ENCODE measurements at regions not wholly inside any gene's neighbourhood (a gene's known extent, or its start where the extent isn't known, plus 50 kb on each side); places are given as distances from the start of the nearest gene placed in this dataset.
"Not testable (repeated sequence)": the region's sequence is repeated elsewhere in the genome, so short reads cannot be mapped to it uniquely, and the experiment has no call there.

DNA sequence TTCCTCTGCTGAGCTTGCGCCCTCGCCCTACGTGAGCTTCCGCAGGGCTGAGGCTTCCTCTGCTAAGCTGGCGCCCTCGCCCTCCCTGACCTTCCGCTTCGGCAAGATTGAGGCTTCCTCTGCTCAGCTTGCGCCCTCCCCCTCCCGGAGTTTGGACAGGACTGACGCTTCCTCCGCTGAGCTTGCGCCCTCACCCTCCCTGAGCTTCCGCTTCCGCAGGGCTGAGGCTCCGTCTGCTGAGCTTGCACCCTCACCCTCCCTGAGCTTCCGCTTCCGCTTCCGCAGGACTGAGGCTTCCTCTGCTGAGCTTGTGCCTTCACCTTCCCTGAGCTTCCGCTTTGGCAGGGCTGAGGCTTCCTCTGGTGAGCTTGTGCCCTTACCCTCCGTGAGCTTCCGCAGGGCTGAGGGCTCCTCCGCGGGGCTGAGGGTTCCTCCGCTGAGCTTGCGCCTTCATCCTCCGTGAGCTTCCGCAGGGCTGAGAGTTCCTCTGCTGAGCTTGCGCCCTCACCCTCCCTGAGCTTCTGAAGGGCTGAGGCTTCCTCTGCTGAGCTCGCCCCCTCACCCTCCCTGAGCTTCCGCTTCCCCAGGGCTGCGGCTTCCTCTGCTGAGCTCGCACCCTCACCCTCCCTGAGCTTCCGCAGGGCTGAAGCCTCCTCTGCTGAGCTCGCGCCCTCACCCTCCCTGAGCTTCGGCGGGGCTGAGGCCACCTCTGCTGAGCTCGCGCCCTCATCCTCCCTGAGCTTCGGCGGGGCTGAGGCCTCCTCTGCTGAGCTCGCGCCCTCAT lies 753.6 kb upstream of the TPTE start:
- no peak for TF ChIP-seq CTCF (IDR thresholded peaks at IDR 0.05; ENCODE audit: control extremely low read depth, extremely low read depth, low read depth, missing control alignments)
- CTCF ChIA-PET = interaction anchor here (0.8 kb wide), 1 partner anchor 30 kb away, joined by 3 read pairs; no protein-coding TSS in a partner anchor
- POLR2A ChIA-PET = no interaction called here
- no peak for DNase-seq (ENCODE audit: extremely low spot score)

GRCh38 chr21:9768376-9769130 lies 752.8 kb upstream of the TPTE start:
- CTCF ChIA-PET; DNase-seq (ENCODE audit: extremely low spot score); POLR2A ChIA-PET: not testable (repeated sequence)

DNA sequence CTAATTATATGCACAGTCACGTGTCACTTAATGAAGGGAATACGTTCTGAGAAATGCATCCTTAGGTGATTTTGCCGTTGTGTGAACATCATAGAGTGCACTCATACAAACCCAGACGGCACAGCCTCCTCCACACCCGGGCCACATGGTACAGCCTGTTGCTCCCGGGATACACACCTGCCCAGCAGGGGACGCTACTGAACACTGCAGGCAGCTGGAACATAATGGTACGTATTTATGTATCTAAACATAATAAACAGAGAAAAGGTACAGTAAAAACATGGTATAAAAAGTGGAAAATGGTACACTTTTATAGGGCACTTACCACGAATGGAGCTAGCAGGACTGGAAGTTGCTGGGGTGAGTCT lies 752.3 kb upstream of the TPTE start:
- CTCF ChIA-PET; DNase-seq (ENCODE audit: extremely low spot score); POLR2A ChIA-PET: not testable (repeated sequence)

DNA sequence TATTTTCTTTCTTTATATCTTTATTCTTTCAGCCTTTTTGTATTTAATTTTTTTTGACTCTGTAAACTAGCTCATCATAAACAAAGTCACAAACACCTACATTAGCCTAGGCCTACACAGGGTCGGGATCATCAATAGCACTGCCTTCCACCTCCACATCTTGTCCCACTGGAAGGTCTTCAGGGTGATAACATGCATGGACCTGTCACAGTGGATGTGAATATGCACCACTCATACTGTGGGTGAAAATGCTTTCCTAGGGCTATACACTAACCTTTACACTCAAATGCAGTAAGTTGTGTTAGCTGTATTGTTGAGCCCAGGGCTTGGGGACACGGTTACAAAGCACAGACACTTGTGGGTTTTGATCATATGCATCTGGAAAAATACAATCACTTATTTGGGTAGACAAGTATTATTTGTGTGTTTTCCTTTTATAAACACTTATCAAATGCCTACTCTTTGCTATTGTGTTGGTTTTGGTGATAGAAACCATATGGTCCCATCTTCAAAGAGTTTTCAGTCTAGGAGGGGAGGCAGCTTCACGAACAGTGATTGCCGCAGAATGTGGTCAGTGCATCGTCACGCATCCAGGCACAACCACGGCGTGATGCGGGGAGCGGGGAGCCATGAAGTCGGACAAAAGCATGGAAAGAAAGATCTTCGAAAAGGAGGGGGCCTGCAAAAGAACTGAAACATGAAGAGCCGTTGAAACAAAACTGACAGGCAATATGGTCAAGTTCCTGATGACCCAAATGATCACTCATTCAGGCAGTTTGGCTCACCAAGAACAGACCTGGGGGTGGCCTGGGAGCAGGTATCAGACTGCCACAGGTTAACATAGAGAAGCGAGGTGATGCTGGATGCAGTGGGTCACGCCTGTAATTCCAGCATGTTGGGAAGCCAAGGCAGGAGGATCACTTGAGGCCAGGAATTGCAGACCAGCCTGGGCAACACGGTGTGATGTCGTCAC lies 751.4 kb upstream of the TPTE start:
- CTCF ChIA-PET; DNase-seq (ENCODE audit: extremely low spot score): not testable (repeated sequence)

GRCh38 chr21:9771466-9772347 lies 749.7 kb upstream of the TPTE start:
- DNase-seq (ENCODE audit: extremely low spot score); POLR2A ChIA-PET: not testable (repeated sequence)
- CTCF ChIA-PET = interaction anchor here (1.4 kb wide), 1 partner anchor 13 kb away, joined by 3 read pairs; no protein-coding TSS in a partner anchor

More for the DNA sequence above, 751.4 kb upstream of the TPTE start:
- POLR2A ChIA-PET = not testable (repeated sequence)

DNA sequence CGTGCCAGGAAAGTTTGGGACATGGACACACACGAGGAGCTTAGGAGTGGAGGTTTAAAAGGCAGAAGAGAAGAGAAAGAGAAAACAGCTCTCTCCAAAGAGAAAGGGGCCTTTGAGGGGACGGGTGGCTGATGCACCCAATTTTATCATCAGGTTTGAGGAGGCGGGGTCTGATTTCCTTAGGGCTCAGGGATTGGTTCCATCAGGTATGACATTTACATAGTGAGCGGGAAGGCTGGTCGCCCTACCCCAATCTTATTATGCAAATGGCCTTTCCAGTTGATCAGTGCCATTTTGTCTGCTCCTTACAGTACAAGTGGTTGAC lies 749.1 kb upstream of the TPTE start:
- POLR2A ChIA-PET = no interaction called here
- DNase-seq (ENCODE audit: extremely low spot score) = no peak
- TF ChIP-seq CTCF (IDR thresholded peaks at IDR 0.05; ENCODE audit: control extremely low read depth, extremely low read depth, low read depth, missing control alignments) = no peak
- CTCF ChIA-PET = no interaction called here

DNA sequence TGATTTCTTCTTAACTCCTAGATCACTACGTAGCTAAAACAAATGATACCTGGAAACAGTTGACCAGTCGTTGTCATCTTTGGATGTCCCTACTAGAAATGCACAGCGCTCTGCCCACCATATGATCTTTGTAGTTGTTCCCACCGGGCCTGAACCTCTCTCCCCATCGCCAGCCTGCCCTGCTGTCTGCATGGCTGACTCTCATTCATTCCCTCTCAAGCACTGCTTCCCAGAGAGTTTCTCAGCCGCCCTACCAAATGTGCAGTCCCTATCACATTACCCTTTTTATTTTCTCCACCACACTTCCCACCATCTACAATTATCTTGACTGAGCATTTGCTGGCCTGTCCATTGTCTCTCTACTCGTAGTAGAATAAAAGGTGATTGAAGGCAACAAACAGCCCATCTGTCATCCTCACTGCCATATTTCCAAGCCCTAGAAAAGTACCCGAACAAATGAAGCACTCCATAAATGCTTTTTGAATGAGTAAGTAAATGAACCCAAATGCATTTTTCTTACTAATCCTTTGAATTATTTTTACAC lies 748.4 kb upstream of the TPTE start:
- CTCF ChIA-PET; POLR2A ChIA-PET; DNase-seq (ENCODE audit: extremely low spot score): not testable (repeated sequence)

DNA sequence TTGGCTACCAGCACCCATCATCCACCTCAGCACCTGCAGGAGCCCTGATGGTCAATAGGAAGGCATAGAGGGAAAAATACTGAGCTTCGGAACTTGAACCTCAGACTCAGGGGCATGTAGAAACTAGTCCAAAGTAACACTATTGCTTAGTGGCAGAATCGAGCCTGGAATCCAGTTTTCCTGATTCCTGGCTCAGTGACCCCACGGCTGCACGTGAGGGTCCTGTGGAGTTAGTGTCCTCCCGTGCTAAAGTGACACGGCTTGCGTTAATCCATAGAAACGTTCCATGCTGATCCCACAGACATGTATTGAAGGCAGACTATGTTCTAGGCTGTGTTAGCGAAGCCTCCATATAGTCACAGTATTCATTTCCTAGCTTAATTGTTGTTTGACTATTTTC lies 747.0 kb upstream of the TPTE start:
- CTCF ChIA-PET = no interaction called here
- TF ChIP-seq CTCF (IDR thresholded peaks at IDR 0.05; ENCODE audit: control extremely low read depth, extremely low read depth, low read depth, missing control alignments) = no peak
- POLR2A ChIA-PET = no interaction called here
- DNase-seq (ENCODE audit: extremely low spot score) = no peak

DNA sequence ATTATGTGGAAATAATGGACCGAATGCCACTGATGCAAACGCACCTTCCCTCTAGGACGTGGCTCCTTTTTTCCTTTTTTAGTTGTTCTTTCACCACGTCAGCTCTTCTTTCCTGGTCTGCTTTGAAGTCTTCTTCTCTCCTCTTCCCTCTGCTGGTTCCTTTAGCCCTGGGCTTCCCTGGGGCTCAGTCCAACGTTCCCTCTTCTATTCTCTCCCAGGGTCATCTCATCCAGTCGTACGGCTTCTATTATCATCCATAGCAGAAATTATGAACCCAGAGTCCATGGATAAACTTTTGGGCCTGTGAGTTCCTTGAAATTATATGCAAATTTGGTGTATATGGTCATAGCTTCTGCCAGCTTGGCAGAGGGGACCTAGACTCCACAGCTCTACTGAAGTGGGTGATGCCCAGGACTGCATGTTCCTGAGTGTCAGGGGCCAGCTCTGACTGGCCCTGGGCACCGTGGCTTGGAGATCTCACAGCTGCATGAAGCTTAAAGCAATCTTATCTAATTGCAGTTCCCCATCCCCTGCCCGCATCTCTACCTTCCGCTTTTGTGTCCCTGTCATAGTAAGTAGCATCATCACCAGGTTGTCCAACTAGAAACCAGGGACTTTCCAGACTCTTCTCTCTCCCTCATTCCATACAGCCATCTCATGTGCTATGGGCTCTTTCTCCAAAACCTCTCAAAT lies 746.3 kb upstream of the TPTE start:
- DNase-seq (ENCODE audit: extremely low spot score); CTCF ChIA-PET; POLR2A ChIA-PET: not testable (repeated sequence)

GRCh38 chr21:9775877-9776276 lies 745.5 kb upstream of the TPTE start:
- CTCF ChIA-PET, POLR2A ChIA-PET: not testable (repeated sequence)

DNA sequence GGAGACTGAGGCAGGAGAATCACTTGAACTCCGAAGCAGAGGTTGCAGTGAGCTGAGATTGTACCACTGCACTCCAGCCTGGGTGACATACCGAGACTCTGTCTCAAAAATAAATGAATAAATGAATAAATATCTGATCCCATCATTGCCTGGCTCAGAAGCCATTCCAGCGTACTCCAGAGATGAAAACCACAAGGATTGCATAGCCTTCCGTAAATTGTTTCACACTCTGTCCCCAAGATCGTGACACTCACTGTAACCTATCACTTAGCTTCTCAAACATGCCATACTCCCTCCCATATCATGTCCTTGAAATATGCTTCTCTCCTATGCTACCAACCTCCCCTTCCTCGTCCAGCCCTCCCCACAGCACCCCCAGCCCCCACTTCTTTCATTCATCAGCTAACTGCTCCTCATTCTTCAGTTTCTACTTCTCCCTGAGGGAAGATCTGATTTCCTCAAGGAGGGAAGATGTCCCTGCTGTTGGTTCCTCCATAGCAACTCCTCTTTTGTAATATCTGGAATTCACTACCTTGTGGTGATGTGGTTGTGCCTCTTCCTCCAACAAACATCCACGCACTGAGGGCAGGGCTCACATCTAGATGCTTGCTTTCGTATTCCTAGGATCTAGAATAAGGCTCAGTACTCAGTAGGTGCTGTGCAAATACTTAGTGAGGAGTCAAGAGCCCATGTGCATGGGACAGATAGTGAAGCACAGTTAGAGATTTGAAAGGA lies 744.9 kb upstream of the TPTE start:
- DNase-seq (ENCODE audit: extremely low spot score); POLR2A ChIA-PET; CTCF ChIA-PET: not testable (repeated sequence)

More at GRCh38 chr21:9775877-9776276, 745.5 kb upstream of the TPTE start:
- DNase-seq (ENCODE audit: extremely low spot score) = not testable (repeated sequence)

- DNase-seq (ENCODE audit: extremely low spot score); POLR2A ChIA-PET; CTCF ChIA-PET: not testable (repeated sequence)
Measured at GRCh38 chr21:9778541-9778940, 742.8 kb upstream of the TPTE start.

All from GM10248 (cell line).